NCI-H2029 (cell line): ENCODE measurements at regions not wholly inside any gene's neighbourhood (a gene's known extent, or its start where the extent isn't known, plus 50 kb on each side); places are given as distances from the start of the nearest gene placed in this dataset.

Source experiments
- DNase-seq: peaks from one replicate; lab custom pipeline; 2025; lab: John Stamatoyannopoulos, UW

DNA sequence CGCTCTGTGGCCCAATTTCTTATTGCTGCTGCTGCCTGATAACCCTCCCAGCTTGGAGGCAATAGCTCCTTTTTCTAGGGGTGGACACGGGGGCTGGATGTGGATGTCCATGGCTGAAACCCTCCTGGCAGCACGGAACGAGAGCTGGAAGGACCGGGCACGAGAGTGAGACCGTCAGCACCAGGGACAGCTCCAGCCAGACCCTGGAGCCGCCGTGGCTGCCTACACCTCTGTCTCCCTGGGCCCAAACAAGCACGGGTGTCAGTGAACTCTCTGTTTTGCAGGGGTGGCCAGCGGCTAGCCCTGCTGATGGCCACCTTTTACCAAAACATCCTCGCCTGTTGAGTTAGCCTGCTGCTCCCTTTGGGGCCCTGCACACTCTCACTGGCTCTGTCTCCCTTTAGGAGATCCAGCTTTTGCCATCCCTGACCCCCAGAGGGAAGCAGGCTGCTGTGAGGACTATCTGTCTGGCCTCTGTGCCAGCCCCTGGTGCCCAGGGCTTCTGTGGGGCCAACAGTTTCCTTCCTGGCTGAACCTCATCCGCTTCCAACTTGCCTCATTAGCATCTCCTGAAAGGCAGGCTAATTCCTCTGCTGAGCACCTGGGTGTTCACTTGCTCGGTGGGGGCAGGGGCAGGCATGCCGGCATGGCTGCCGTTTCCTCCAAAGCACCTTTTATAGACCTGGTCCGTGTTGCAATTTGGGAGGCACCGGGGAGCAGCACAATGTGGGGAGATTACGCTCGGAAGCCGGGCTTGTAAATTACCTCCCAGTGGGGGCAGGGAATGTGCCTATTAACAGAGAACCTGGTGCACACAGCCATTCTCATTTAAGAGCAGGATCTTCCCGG, 118.1 kb downstream of the ENGASE start:
- DNase-seq = no peak

GRCh38 chr17:79191270-79191934, 116.8 kb downstream of the ENGASE start:
- DNase-seq = no peak

GRCh38 chr17:79189305-79189704, 114.7 kb downstream of the ENGASE start:
- no peak for DNase-seq

GRCh38 chr17:79188685-79189084, 114.1 kb downstream of the ENGASE start:
- no peak for DNase-seq

- DNase-seq = no peak
These were observed 113.4 kb downstream of the ENGASE start for GRCh38 chr17:79188048-79188447.

- DNase-seq = no peak
These were observed 112.6 kb downstream of the ENGASE start for GRCh38 chr17:79187186-79187585.

GRCh38 chr17:79186406-79186805, 111.8 kb downstream of the ENGASE start:
- DNase-seq = no peak

- DNase-seq = no peak
These were observed 111.0 kb downstream of the ENGASE start for GRCh38 chr17:79185671-79186070.

DNA sequence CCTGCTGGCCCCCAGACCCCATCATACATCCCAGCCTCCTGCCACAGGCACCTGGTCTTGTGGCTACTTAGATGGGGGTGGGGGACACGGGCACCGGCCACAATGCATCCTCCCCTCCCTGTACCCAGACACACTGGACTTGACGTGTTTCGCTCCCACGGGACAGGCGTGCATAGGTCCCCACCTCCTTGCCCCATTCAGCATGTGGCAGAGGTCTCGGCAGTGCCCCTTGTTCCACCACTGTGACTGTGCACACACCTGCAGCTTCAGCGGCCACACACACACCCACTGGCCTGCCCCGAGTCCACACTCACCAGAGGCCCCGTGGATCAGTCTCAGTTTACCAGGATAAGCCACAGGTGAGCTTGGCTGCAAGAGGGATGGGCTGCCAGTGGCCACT, 109.6 kb downstream of the ENGASE start:
- DNase-seq = no peak

DNA sequence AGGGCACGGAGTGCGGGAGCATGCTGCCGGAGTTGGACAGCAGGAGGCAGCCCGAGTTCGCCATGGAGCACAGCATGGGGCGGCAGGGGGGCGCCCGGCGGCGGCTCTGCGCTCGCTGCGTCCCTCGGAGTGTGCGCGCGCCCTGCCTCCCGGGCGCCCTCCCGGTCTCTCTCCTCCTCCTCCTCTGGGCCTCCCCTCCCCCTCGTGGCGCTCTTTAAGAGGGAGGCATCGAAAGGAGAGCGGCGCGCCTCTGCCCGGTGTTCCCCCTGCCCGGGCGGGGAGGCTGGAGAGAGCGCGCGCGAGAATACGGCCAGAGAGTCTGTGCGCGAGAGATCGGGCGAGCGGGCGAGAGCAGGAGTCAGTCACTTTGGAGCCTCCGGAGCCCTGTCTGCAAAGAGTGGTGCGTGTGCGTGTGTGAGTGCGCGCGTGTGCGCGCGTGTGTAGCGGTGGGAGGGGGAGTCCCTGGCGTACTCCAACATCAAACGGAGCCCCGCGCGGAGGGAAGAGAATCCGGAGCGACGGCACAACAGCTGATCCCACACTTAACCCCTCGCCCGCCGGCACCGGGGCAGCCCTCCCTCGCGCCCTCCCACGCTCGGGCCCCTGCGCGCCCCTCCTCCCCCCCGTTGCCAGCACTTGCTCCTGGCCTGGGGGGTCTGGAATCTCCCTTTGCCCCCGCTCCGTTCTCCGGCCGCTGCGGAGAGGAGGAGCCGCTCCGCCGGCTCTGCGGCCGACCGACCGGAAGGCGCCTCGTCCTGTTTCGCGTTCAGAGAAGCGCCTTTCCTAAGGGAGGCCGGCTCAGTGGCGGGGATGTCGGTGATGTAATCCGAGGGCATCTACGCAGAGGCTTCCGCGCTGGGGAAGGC, 108.9 kb downstream of the ENGASE start:
- DNase-seq = no peak

GRCh38 chr17:79183043-79183292, 108.3 kb downstream of the ENGASE start:
- DNase-seq = no peak

GRCh38 chr17:79182176-79183042, 107.8 kb downstream of the ENGASE start:
- no peak for DNase-seq

DNA sequence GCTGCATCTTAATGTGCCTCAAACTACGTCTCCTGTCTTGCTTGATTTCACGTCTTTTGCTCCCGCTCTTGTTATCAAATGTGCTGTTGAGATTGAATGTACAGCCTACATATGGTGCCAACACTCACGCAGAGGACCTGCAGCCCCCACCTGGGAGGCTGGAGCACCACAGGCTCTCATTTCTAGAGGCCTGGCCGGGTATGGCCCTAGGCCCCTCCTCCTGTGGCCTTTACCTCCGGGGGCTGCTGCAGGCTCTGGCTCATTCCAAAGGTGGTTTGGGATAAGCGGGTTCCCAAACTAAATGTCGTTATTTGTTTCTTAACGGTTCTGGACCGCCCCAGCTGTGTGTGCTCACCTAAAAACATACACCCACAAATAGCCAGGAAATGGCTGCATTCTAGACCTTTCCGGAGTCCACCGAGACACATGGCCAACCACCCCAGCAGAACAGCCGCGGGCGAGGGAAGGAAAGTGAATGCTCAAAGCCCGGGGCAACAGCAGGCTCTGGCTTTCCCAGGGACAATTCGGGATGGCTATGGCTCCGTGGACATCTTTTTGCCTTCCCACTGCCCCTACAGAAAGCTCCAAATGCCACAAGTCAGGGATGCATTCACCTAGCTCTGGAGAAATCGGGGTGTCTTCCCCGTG, 105.9 kb downstream of the ENGASE start:
- DNase-seq = no peak

DNA sequence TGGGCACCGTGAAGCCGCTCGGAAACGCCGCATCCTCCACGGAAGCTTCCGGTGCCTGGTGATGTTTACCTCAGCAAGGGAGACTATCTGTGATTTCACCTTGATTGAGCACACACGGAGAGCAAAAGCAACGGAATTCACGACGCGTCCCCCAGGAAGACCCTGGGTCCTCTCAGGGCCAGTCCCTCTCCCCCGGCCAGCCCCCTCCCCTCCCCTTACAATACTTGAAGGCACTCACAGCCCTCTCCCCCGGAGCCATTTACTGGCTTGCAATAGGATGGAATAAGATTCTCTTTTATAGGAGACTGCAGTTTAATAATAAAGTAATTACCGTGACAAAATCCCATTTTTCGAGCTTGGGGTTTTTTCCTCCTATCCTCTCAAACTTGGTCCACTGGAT, 104.7 kb downstream of the ENGASE start:
- DNase-seq = no peak

DNA sequence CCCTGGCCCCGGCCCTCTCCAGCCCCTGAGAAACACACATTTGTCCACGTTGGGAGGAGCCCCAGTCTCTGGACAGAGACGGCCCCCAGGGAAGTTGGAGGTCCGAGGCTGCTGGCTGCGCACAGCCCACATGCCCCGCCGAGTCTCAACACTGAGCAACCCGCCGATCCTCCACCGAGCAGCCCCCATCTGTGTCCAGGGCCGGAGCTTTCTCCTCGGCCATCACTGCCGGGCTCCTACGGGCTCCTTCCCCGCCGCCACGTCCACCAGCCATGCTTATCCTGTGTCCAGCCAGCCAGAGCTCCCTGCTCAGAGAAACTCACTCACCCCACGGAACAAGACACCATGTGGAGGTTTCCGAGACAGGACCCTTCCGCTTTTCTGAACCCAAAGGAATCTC, 103.3 kb downstream of the ENGASE start:
- DNase-seq = no peak

GRCh38 chr17:79176792-79177601, 102.4 kb downstream of the ENGASE start:
- no peak for DNase-seq

DNA sequence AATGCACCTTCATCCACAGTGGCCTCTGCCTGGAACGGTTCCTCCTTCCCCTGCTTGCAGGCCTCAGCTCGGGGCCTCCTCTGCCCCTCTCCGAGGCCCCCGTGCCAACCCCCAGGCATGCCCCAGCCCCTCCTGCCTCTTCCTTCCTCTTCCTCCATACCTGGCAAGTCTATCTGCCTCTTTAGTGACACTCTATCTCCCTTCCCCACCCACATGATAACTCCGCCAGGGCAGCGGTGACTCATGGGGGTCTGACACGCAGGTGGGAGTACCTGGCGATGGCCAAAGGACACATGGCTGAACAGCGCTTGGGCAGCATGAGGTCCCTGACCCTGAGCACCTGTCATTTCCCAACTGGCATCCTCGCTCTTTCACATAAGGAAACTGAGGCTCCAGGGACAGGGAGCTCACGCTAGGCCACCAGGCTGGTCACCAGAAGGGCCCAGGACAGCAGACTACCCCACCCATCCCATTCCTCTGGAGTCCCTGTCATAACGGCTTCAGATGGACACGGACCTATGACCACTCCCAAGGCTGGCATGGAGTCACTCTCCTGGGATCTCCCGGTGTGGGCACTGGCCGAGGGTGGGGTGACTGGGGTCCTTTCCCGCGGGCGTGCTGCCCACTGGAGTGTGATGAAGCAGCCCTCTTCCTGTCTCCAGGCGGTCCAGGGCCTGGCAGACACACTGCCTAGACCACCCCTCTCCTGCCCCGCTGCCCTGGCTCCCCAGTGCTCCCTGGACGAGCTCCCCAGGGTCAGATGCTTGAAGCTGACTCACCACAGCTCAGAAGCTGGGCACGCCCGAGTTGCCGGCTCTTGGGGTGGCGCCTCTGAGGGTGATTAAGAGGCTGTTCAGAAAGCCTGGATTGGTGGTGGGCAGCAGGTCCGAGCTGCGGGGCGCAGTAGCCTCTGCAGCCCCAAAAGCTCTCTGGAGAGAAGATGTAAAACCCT, 100.6 kb downstream of the ENGASE start:
- no peak for DNase-seq

- DNase-seq = no peak
These were observed 99.7 kb downstream of the ENGASE start for GRCh38 chr17:79174193-79174765.

GRCh38 chr17:79171188-79171587, 96.6 kb downstream of the ENGASE start:
- no peak for DNase-seq
